ENCODE measurements at regions not wholly inside any gene's neighbourhood (a gene's known extent, or its start where the extent isn't known, plus 50 kb on each side); places are given as distances from the start of the nearest gene placed in this dataset.

GRCh38 chr4:62161446-62161845 lies 961.3 kb downstream of the ADGRL3 start:
- Histone ChIP-seq H3K27me3 (ENCODE audit: control insufficient read depth, insufficient read depth, low read length) (no peaks in the 10 kb centered on the region), H3K9ac (ENCODE audit: low read depth, low read length) (no peak overlapping the region), H2BK5ac (ENCODE audit: low read depth, low read length, poor library complexity, severe bottlenecking) (no peak overlapping the region), H3K18ac (ENCODE audit: low read depth, low read length) (no peak overlapping the region), H3K56ac (ENCODE audit: extremely low read depth, insufficient read depth, low read length) (no peak overlapping the region), H2AFZ (replicated peaks; ENCODE audit: low read length, poor library complexity) (no peak overlapping the region), H4K20me1 (ENCODE audit: insufficient read depth, low read length) (no peaks in the 10 kb centered on the region), H2BK20ac (ENCODE audit: low read depth, low read length) (no peak overlapping the region), H4K8ac (ENCODE audit: low read depth in 2 of 2, low read length in 2 of 2) (no peak overlapping the region), H3K9me3 (ENCODE audit: control insufficient read depth, insufficient read depth, low read length) (peaks cover 2% of the 10 kb centered on the region; the same call in 1 of the 2 replicates), H3K4me3 (ENCODE audit: insufficient read depth, low read depth, low read length) (no peak overlapping the region), H3K4me1 (ENCODE audit: control insufficient read depth, insufficient read depth, low read length) (no peaks in the 10 kb centered on the region), H3K4ac (ENCODE audit: low read depth, low read length) (no peak overlapping the region), H4K5ac (ENCODE audit: low read depth, low read length) (no peak overlapping the region), H3K79me1 (ENCODE audit: low read depth in 1 of 2, low read length in 2 of 2) (no peaks in the 10 kb centered on the region), H3K9me1 (ENCODE audit: insufficient read depth, low read length) (no peaks in the 10 kb centered on the region), H4K91ac (ENCODE audit: insufficient read depth, low read depth, low read length) (no peak overlapping the region), H2AK9ac (replicated peaks; ENCODE audit: low read depth, low read length, poor library complexity) (no peak overlapping the region), H3K14ac (replicated peaks; ENCODE audit: low read depth, low read length) (no peak overlapping the region), H2BK120ac (ENCODE audit: low read depth, low read length) (no peak overlapping the region), H3K23ac (ENCODE audit: low read depth, low read length) (no peak overlapping the region), H3K36me3 (ENCODE audit: control insufficient read depth, insufficient read depth, low read length) (no peaks in the 10 kb centered on the region), H3K4me2 (ENCODE audit: low read depth, low read length) (no peak overlapping the region), H3K27ac (ENCODE audit: insufficient read depth, low read length) (no peak overlapping the region), H2BK15ac (ENCODE audit: low read depth, low read length) (no peak overlapping the region), H2AK5ac (ENCODE audit: low read depth, low read length) (no peak overlapping the region)
- ChIA-PET POLR2A (ENCODE audit: unreplicated experiment) (no interaction called here), CTCF (no interaction called here)
- intact Hi-C loops (cut with micrococcal nuclease) (no loop called here), in situ Hi-C loops (cut with MboI; ENCODE audit: low sequenced_read_pairs) (no loop called here), dilution Hi-C loops (cut with HindIII; ENCODE audit: low sequenced_read_pairs, unreplicated experiment) (no loop called here)
- WGBS, 2 experiments (ENCODE audit: extremely low coverage in 2 of 2, insufficient read length in 1 of 2), result no CpG with 5 or more reads among the region's 2 CpGs
- BruUV-seq (replicated peaks), result no TSS peak
- no peak for ATAC-seq (ENCODE audit: low read depth)
- no peak for DNase-seq
- TF ChIP-seq MAFK (IDR thresholded peaks at IDR 0.05; ENCODE audit: low read depth, low read length) (no peak), USF2 (IDR thresholded peaks at IDR 0.05; ENCODE audit: low read depth, low read length) (no peak), NFE2L2 (IDR thresholded peaks at IDR 0.05; ENCODE audit: low read depth, low read length) (no peak), RAD21 (IDR thresholded peaks at IDR 0.05; ENCODE audit: low read length) (no peak), BHLHE40 (IDR thresholded peaks at IDR 0.05; ENCODE audit: low read depth, low read length) (no peak), MAZ (IDR thresholded peaks at IDR 0.05; ENCODE audit: borderline replicate concordance, low read depth, low read length) (no peak), RCOR1 (IDR thresholded peaks at IDR 0.05; ENCODE audit: insufficient replicate concordance, low read length) (no peak), SMC3 (IDR thresholded peaks at IDR 0.05; ENCODE audit: low read depth, low read length) (no peak), ELK1 (IDR thresholded peaks at IDR 0.05; ENCODE audit: borderline replicate concordance, low read depth, low read length) (no peak), RFX5 (IDR thresholded peaks at IDR 0.05; ENCODE audit: low read depth, low read length) (no peak), CEBPB (IDR thresholded peaks at IDR 0.05; ENCODE audit: low read depth, low read length) (no peak), MXI1 (IDR thresholded peaks at IDR 0.05; ENCODE audit: borderline replicate concordance, low read depth, low read length) (no peak), POLR2A (IDR thresholded peaks at IDR 0.05; ENCODE audit: low read depth, low read length) (no peak), CHD1 (IDR thresholded peaks at IDR 0.05; ENCODE audit: low read depth, low read length) (no peak), FOS (IDR thresholded peaks at IDR 0.05; ENCODE audit: low read depth, low read length) (no peak)
- TF ChIP-seq, protein P1, sequence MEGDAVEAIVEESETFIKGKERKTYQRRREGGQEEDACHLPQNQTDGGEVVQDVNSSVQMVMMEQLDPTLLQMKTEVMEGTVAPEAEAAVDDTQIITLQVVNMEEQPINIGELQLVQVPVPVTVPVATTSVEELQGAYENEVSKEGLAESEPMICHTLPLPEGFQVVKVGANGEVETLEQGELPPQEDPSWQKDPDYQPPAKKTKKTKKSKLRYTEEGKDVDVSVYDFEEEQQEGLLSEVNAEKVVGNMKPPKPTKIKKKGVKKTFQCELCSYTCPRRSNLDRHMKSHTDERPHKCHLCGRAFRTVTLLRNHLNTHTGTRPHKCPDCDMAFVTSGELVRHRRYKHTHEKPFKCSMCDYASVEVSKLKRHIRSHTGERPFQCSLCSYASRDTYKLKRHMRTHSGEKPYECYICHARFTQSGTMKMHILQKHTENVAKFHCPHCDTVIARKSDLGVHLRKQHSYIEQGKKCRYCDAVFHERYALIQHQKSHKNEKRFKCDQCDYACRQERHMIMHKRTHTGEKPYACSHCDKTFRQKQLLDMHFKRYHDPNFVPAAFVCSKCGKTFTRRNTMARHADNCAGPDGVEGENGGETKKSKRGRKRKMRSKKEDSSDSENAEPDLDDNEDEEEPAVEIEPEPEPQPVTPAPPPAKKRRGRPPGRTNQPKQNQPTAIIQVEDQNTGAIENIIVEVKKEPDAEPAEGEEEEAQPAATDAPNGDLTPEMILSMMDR (conservative IDR thresholded peaks at IDR 0.05; ENCODE audit: low read depth, low read length), result no peak

All from IMR-90 (cell line).